Neural progenitor cell (in vitro differentiated cells): ENCODE measurements at regions not wholly inside any gene's neighbourhood (a gene's known extent, or its start where the extent isn't known, plus 50 kb on each side); places are given as distances from the start of the nearest gene placed in this dataset.
"Not testable (repeated sequence)": the region's sequence is repeated elsewhere in the genome, so short reads cannot be mapped to it uniquely, and the experiment has no call there.

Experiments used
- DNase-seq: peaks from one replicate; pipeline ENCODE4 v3.0.0-alpha.2; 2016; ENCODE audit warnings: low spot score
- H2AFZ ChIP-seq: fragments of 200-600 bp; sonication (generic); replicated peaks from 2 replicates; pipeline ENCODE4 v1.6.1; 2016; ENCODE audit warnings: antibody characterized with exemption
- H3F3A ChIP-seq: fragments of 200-600 bp; sonication (generic); 2 replicates; pipeline ENCODE4 v1.6.1; 2016; ENCODE audit warnings: antibody characterized with exemption, low read depth
- H3K27ac ChIP-seq: fragments of 200-600 bp; sonication (generic); 2 replicates; pipeline ENCODE4 v1.5.1; 2016; ENCODE audit warnings: mild to moderate bottlenecking
- H3K27me3 ChIP-seq: fragments of 200-600 bp; sonication (generic); 2 replicates; pipeline ENCODE4 v1.6.1; 2016; ENCODE audit warnings: mild to moderate bottlenecking, moderate library complexity
- H3K36me3 ChIP-seq: fragments of 200-600 bp; sonication (generic); 2 replicates; pipeline ENCODE4 v1.5.1; 2016
- H3K4me1 ChIP-seq: fragments of 200-600 bp; sonication (generic); 2 replicates; pipeline ENCODE4 v1.6.1; 2016; ENCODE audit warnings: mixed run types
- H3K4me2 ChIP-seq: fragments of 200-600 bp; sonication (generic); 2 replicates; pipeline ENCODE4 v1.6.1; 2016
- H3K4me3 ChIP-seq: fragments of 200-600 bp; sonication (generic); 2 replicates; pipeline ENCODE4 v1.5.1; 2016
- H3K79me2 ChIP-seq: fragments of 200-600 bp; sonication (generic); 2 replicates; pipeline ENCODE4 v1.6.1; 2016; ENCODE audit warnings: low read depth
- H3K9ac ChIP-seq: fragments of 200-600 bp; sonication (generic); 2 replicates; pipeline ENCODE4 v1.6.1; 2016
- H3K9me3 ChIP-seq: fragments of 200-600 bp; sonication (generic); 2 replicates; pipeline ENCODE4 v1.5.1; 2016; ENCODE audit warnings: low read depth
- H4K20me1 ChIP-seq: fragments of 200-600 bp; sonication (generic); 2 replicates; pipeline ENCODE4 v1.6.1; 2016; ENCODE audit warnings: low read depth
- H3K27ac Mint-ChIP-seq: 3 replicates; pipeline ENCODE4 v1.8.0; 2021; ENCODE audit warnings: mixed read lengths
- H3K27me3 Mint-ChIP-seq: 2 replicates; pipeline ENCODE4 v1.8.0; 2022; ENCODE audit warnings: low read depth, mild to moderate bottlenecking, inconsistent platforms, moderate library complexity, mixed read lengths; ENCODE audit not compliant: insufficient read depth
- H3K36me3 Mint-ChIP-seq: 3 replicates; pipeline ENCODE4 v1.8.0; 2021; ENCODE audit warnings: mixed read lengths
- H3K4me1 Mint-ChIP-seq: 3 replicates; pipeline ENCODE4 v1.8.0; 2021; ENCODE audit warnings: mixed read lengths
- H3K4me3 Mint-ChIP-seq: 3 replicates; pipeline ENCODE4 v1.8.0; 2021; ENCODE audit warnings: mild to moderate bottlenecking, moderate library complexity, mixed read lengths
- H3K9me3 Mint-ChIP-seq: 3 replicates; pipeline ENCODE4 v1.8.0; 2020; ENCODE audit warnings: mixed read lengths
- EZH2 ChIP-seq: fragments of 200-600 bp; sonication (generic); IDR thresholded peaks from 2 replicates; pipeline ENCODE4 v1.6.1; 2017; ENCODE audit warnings: antibody characterized with exemption, mild to moderate bottlenecking, moderate library complexity
- EZH2phosphoT487 ChIP-seq: fragments of 200-600 bp; sonication (generic); IDR thresholded peaks from 2 replicates; pipeline ENCODE4 v1.6.1; 2017; ENCODE audit warnings: antibody characterized with exemption
- TF ChIP-seq, protein P1 (sequence below): fragments of 200-600 bp; sonication (generic); IDR thresholded peaks from 2 replicates; pipeline ENCODE4 v1.5.1; 2017; ENCODE audit warnings: antibody characterized with exemption, mild to moderate bottlenecking

DNA sequence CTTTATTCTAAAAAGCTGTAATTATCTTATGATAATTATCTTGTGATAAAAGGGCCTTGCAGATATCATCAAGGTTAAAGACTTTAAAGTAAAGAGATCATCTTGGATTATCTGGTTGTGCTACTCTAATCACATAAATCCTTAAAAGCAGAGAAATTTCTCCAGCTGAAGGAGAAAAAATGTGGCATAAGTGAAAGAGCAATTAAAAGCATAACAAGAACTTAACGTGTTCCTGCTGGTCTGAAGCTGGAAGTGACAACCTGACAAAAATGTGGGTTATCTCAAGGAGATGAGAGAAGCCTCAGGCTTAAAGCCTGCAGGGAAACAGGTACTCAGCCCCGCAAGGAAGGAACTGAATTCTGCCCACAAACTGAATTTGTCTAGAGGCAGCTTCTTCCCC, 449.1 kb upstream of the NDST4 start:
- Mint-ChIP-seq H3K27ac (no peak overlapping the region), H3K9me3 (no peaks in the 10 kb centered on the region), H3K27me3 (no peaks in the 10 kb centered on the region), H3K4me1 (no peaks in the 10 kb centered on the region), H3K4me3 (no peak overlapping the region), H3K36me3 (no peaks in the 10 kb centered on the region)
- no peaks in the 10 kb centered on the region for H3K36me3 ChIP-seq
- DNase-seq, result peak; percentile 2
- H3K4me2 ChIP-seq, result no peak overlapping the region
- H3K9ac ChIP-seq, result no peak overlapping the region
- peak overlapping the region; percentile 13 for H2AFZ ChIP-seq
- TF ChIP-seq EZH2phosphoT487, result no peak
- TF ChIP-seq, protein P1, sequence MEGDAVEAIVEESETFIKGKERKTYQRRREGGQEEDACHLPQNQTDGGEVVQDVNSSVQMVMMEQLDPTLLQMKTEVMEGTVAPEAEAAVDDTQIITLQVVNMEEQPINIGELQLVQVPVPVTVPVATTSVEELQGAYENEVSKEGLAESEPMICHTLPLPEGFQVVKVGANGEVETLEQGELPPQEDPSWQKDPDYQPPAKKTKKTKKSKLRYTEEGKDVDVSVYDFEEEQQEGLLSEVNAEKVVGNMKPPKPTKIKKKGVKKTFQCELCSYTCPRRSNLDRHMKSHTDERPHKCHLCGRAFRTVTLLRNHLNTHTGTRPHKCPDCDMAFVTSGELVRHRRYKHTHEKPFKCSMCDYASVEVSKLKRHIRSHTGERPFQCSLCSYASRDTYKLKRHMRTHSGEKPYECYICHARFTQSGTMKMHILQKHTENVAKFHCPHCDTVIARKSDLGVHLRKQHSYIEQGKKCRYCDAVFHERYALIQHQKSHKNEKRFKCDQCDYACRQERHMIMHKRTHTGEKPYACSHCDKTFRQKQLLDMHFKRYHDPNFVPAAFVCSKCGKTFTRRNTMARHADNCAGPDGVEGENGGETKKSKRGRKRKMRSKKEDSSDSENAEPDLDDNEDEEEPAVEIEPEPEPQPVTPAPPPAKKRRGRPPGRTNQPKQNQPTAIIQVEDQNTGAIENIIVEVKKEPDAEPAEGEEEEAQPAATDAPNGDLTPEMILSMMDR, result no peak
- no peaks in the 10 kb centered on the region for H3K79me2 ChIP-seq
- no peak overlapping the region for H3K4me3 ChIP-seq
- H3F3A ChIP-seq, result no peaks in the 10 kb centered on the region
- H3K4me1 ChIP-seq, result no peaks in the 10 kb centered on the region
- no peak overlapping the region for H3K27ac ChIP-seq
- H3K27me3 ChIP-seq, result no peaks in the 10 kb centered on the region
- no peaks in the 10 kb centered on the region for H3K9me3 ChIP-seq
- no peaks in the 10 kb centered on the region for H4K20me1 ChIP-seq

- no peaks in the 10 kb centered on the region for H3K27me3 ChIP-seq
- H3K9ac ChIP-seq, result no peak overlapping the region
- H3K9me3 ChIP-seq, result no peaks in the 10 kb centered on the region
- peaks cover 5% of the 10 kb centered on the region for H3K9me3 Mint-ChIP-seq
- no peaks in the 10 kb centered on the region for H3K36me3 Mint-ChIP-seq
- H3K36me3 ChIP-seq, result no peaks in the 10 kb centered on the region
- no peak overlapping the region for H2AFZ ChIP-seq
- H3K4me1 Mint-ChIP-seq, result no peaks in the 10 kb centered on the region
- H3K4me3 Mint-ChIP-seq, result no peak overlapping the region
- no peak overlapping the region for H3K27ac ChIP-seq
- no peak overlapping the region for H3K27ac Mint-ChIP-seq
- H3K79me2 ChIP-seq, result no peaks in the 10 kb centered on the region
- H3K4me2 ChIP-seq, result no peak overlapping the region
- no peaks in the 10 kb centered on the region for H4K20me1 ChIP-seq
- H3F3A ChIP-seq, result no peaks in the 10 kb centered on the region
- no peaks in the 10 kb centered on the region for H3K4me1 ChIP-seq
- H3K4me3 ChIP-seq, result no peak overlapping the region
- no peaks in the 10 kb centered on the region for H3K27me3 Mint-ChIP-seq
- TF ChIP-seq EZH2, result no peak
- DNase-seq, result no peak
These were observed 434.7 kb upstream of the NDST4 start for GRCh38 chr4:115548123-115548522.

GRCh38 chr4:115537387-115537786, 424.0 kb upstream of the NDST4 start:
- H3K36me3 Mint-ChIP-seq, result no peaks in the 10 kb centered on the region
- H3K4me1 Mint-ChIP-seq, result no peaks in the 10 kb centered on the region
- H3K27ac Mint-ChIP-seq, result no peak overlapping the region
- H3K9me3 ChIP-seq, result no peaks in the 10 kb centered on the region
- no peaks in the 10 kb centered on the region for H4K20me1 ChIP-seq
- H3K79me2 ChIP-seq, result no peaks in the 10 kb centered on the region
- no peaks in the 10 kb centered on the region for H3K27me3 ChIP-seq
- no peaks in the 10 kb centered on the region for H3K4me1 ChIP-seq
- no peak overlapping the region for H3K4me2 ChIP-seq
- H3F3A ChIP-seq, result no peaks in the 10 kb centered on the region
- no peak overlapping the region for H3K4me3 Mint-ChIP-seq
- H3K36me3 ChIP-seq, result no peaks in the 10 kb centered on the region
- no peak for TF ChIP-seq EZH2phosphoT487
- TF ChIP-seq, protein P1, result no peak
- H3K27ac ChIP-seq, result no peak overlapping the region
- H3K9ac ChIP-seq, result no peak overlapping the region
- no peaks in the 10 kb centered on the region for H3K27me3 Mint-ChIP-seq
- H3K4me3 ChIP-seq, result no peak overlapping the region
- no peak for DNase-seq
- no peaks in the 10 kb centered on the region for H3K9me3 Mint-ChIP-seq
- H2AFZ ChIP-seq, result no peak overlapping the region

- no peaks in the 10 kb centered on the region for H3K9me3 ChIP-seq
- H3K27ac Mint-ChIP-seq, result no peak overlapping the region
- no peaks in the 10 kb centered on the region for H3K27me3 Mint-ChIP-seq
- no peaks in the 10 kb centered on the region for H3K27me3 ChIP-seq
- H3K27ac ChIP-seq, result no peak overlapping the region
- TF ChIP-seq, protein P1, result no peak
- TF ChIP-seq EZH2phosphoT487 (no peak), EZH2 (no peak)
- no peak overlapping the region for H3K4me3 ChIP-seq
- no peaks in the 10 kb centered on the region for H3K4me1 Mint-ChIP-seq
- H3K79me2 ChIP-seq, result no peaks in the 10 kb centered on the region
- no peaks in the 10 kb centered on the region for H3K9me3 Mint-ChIP-seq
- no peak overlapping the region for H2AFZ ChIP-seq
- H3K4me1 ChIP-seq, result no peaks in the 10 kb centered on the region
- no peak overlapping the region for H3K9ac ChIP-seq
- H3K36me3 Mint-ChIP-seq, result no peaks in the 10 kb centered on the region
- no peak overlapping the region for H3K4me3 Mint-ChIP-seq
- no peaks in the 10 kb centered on the region for H3K36me3 ChIP-seq
- no peaks in the 10 kb centered on the region for H3F3A ChIP-seq
- no peaks in the 10 kb centered on the region for H4K20me1 ChIP-seq
- no peak overlapping the region for H3K4me2 ChIP-seq
- DNase-seq, result no peak
These were observed 415.7 kb upstream of the NDST4 start for GRCh38 chr4:115529126-115529525.

DNA sequence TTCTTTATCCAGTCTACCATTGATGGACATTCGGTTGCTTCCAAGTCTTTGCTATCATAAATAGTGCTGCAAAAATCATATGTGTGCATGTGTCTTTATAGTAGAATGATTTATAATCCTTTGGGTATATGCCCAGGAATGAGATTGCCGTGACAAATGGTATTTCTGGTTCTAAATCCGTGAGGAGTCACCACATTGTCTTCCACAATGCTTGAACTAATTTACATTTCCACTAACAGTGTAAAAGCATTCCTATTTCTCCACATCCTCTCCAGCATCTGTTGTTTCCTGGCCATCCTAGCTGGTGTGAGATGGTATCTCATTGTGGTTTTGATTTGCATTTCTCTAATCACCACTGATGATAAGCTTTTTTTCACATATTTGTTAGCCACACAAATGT, 406.1 kb upstream of the NDST4 start:
- not testable (repeated sequence) for H2AFZ ChIP-seq, H4K20me1 ChIP-seq, H3K36me3 Mint-ChIP-seq, H3K36me3 ChIP-seq, H3K4me3 Mint-ChIP-seq, H3K79me2 ChIP-seq, H3K9me3 ChIP-seq, H3K27ac Mint-ChIP-seq, H3K27me3 ChIP-seq, H3K4me3 ChIP-seq, H3F3A ChIP-seq, H3K27me3 Mint-ChIP-seq, H3K4me1 ChIP-seq, H3K27ac ChIP-seq, DNase-seq, H3K4me1 Mint-ChIP-seq, H3K9ac ChIP-seq, H3K4me2 ChIP-seq
- H3K9me3 Mint-ChIP-seq, result peaks cover 23% of the 10 kb centered on the region
